MM.1S (cell line): ENCODE measurements at regions not wholly inside any gene's neighbourhood (a gene's known extent, or its start where the extent isn't known, plus 50 kb on each side); places are given as distances from the start of the nearest gene placed in this dataset.

Experiments
- EZH2 ChIP-seq: fragments of 300-600 bp; sonication (generic); optimal IDR thresholded peaks from 2 replicates; pipeline ENCODE3; 2017; ENCODE audit warnings: low read depth, mild to moderate bottlenecking, antibody characterized with exemption, low read length, mixed read lengths
- EZH2phosphoT487 ChIP-seq: fragments of 300-600 bp; sonication (generic); IDR thresholded peaks from 2 replicates; pipeline ENCODE4 v1.6.1; 2018; ENCODE audit warnings: antibody characterized with exemption, low read length
- TF ChIP-seq, protein P1 (sequence below): fragments of 300-600 bp; sonication (generic); IDR thresholded peaks from 2 replicates; pipeline ENCODE4 v1.5.1; 2016; ENCODE audit warnings: antibody characterized with exemption, low read length, mixed read lengths

DNA sequence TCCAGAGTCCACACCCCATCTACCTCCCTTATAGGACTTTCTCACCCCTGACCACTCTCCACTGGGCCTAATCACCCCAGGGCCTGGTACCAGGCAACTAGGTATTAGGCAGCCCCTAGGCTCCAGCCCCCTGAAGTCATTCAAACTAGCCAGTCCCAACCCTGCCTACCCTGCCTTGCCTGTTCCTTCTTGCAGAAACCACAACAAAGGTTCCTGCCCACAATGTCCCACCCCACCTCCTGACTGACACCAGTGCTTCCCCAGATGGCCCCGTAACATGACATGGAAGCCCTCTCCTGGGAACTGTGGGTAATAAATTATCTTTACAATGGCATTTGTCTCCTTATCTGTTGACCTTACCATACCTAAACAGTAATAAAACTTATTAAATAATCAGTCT lies 100.6 kb upstream of the PDE1C start:
- TF ChIP-seq, protein P1, sequence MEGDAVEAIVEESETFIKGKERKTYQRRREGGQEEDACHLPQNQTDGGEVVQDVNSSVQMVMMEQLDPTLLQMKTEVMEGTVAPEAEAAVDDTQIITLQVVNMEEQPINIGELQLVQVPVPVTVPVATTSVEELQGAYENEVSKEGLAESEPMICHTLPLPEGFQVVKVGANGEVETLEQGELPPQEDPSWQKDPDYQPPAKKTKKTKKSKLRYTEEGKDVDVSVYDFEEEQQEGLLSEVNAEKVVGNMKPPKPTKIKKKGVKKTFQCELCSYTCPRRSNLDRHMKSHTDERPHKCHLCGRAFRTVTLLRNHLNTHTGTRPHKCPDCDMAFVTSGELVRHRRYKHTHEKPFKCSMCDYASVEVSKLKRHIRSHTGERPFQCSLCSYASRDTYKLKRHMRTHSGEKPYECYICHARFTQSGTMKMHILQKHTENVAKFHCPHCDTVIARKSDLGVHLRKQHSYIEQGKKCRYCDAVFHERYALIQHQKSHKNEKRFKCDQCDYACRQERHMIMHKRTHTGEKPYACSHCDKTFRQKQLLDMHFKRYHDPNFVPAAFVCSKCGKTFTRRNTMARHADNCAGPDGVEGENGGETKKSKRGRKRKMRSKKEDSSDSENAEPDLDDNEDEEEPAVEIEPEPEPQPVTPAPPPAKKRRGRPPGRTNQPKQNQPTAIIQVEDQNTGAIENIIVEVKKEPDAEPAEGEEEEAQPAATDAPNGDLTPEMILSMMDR: no peak
- TF ChIP-seq EZH2 (no peak), EZH2phosphoT487 (no peak)
